AG10803 (cell line): ENCODE measurements at regions not wholly inside any gene's neighbourhood (a gene's known extent, or its start where the extent isn't known, plus 50 kb on each side); places are given as distances from the start of the nearest gene placed in this dataset.

ENCODE experiments used
- DNase-seq: peaks from one replicate; pipeline ENCODE4 v3.0.0; 2010; ENCODE audit warnings: low read depth
- H3K4me3 ChIP-seq: 2 replicates; pipeline ENCODE4 v1.5.1; 2011; ENCODE audit warnings: mild to moderate bottlenecking, low read length, control low read depth
- TF ChIP-seq, protein P1 (sequence below): conservative IDR thresholded peaks from 2 replicates; pipeline ENCODE4 v1.5.1; 2011; ENCODE audit warnings: mild to moderate bottlenecking, low read length, control low read depth, inconsistent platforms

DNA sequence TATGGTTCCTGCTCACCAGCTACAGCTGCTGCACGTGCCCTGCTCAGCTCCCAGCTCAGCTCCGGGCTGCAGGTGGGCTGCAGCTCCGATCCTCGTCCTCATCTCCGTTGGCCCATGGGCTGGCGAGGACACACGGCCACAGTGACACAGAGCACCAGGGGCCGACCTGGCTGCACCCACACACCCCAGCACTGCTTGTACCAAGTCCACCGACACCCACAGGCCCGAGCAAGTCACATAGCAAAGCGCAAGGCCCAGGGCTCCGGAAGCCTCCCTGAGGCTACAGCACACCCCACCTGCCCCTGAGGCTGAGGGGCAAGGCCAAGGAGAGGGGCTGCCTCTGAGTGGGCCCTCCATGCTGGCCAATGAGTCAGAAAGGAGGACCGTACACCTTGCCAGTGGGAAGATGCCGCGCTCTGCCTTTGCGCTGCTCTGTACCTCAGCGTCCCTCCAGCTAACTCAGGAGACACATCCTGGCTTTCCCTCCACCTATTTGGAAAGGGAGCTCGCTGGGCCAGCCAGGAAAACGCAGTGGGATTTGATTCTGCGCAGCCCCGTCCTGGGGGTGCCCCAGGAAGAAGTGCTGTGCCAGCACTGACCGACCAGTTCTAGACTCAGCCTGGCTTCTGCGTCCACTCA, 124.8 kb downstream of the SIK1 start:
- TF ChIP-seq, protein P1, sequence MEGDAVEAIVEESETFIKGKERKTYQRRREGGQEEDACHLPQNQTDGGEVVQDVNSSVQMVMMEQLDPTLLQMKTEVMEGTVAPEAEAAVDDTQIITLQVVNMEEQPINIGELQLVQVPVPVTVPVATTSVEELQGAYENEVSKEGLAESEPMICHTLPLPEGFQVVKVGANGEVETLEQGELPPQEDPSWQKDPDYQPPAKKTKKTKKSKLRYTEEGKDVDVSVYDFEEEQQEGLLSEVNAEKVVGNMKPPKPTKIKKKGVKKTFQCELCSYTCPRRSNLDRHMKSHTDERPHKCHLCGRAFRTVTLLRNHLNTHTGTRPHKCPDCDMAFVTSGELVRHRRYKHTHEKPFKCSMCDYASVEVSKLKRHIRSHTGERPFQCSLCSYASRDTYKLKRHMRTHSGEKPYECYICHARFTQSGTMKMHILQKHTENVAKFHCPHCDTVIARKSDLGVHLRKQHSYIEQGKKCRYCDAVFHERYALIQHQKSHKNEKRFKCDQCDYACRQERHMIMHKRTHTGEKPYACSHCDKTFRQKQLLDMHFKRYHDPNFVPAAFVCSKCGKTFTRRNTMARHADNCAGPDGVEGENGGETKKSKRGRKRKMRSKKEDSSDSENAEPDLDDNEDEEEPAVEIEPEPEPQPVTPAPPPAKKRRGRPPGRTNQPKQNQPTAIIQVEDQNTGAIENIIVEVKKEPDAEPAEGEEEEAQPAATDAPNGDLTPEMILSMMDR: no peak
- no peak for DNase-seq
- H3K4me3 ChIP-seq: no peak overlapping the region

DNA sequence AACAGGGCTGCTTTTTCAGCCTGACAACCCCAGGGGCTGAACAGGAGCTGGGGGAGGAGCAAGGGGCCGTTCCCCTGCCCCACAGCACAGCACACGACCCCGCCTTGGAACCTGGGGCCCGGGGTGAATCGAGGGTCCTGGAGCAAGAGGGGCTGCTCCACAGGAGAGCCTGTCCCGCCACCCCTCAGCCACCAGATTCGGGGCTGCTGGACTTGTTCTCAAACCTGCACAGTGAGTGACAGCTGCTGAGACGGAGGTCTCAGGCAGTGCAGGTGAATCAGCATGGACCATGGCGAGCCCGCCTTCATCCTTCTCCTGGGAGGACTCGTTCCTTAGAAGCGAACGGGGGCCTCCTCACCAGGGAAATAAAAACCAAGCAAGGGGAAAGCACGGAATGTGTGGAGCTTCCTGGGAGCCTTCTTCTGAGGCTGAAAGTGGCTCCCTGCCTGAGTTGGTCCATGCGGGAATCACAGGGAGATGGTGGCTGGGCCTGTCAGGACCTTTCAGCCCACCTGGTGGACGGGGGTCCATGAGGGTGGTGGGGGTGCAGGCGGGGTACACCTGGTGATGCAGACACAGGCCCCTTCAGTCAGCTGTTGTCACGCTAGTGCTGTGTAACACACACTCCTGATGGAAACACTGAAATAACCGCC, 125.4 kb downstream of the SIK1 start:
- no peak overlapping the region for H3K4me3 ChIP-seq
- TF ChIP-seq, protein P1: no peak
- no peak for DNase-seq

DNA sequence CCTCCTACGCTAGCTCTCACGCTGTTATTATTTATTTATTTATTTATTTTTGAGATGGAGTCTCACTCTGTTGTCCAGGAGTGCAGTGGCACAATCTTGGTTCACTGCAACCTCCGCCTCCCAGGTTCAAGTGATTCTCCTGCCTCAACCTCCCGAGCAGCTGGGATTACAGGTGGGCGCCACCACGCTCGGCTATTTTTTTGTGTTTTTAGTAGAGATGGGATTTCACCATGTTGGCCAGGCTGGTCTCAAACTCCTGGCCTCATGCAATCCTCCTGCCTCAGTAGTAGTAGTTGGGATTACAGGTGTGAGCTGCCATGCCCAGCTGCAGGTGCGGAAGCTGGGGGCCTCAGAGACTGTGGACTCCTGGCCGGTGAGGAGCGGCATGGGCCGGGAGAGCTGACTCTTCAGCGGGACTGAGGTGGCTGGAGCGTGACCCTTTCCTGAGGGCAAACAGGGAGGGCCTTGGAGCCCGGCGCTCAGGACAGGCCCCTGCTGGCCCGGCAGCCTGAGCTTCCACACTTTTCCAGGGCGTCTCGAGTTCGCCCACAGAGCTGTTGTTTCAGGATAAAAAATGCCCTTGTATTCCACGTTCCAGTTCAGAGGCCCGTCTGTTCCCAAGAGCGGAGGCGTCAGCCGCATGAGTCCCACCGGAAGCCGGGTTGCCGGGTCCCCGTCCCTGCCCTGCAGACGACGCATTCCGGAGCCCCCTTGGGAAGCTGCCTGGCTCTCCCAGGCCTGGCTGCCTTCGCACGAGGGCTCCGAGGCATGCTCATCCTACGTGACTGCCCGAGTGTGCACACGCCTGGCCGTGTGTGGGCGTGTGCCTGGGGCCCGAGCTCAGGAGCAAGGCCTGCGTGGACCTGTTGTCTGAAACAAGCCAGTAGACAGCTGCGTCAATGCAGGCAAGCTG, 126.2 kb downstream of the SIK1 start:
- DNase-seq: no peak
- TF ChIP-seq, protein P1: no peak
- no peak overlapping the region for H3K4me3 ChIP-seq

DNA sequence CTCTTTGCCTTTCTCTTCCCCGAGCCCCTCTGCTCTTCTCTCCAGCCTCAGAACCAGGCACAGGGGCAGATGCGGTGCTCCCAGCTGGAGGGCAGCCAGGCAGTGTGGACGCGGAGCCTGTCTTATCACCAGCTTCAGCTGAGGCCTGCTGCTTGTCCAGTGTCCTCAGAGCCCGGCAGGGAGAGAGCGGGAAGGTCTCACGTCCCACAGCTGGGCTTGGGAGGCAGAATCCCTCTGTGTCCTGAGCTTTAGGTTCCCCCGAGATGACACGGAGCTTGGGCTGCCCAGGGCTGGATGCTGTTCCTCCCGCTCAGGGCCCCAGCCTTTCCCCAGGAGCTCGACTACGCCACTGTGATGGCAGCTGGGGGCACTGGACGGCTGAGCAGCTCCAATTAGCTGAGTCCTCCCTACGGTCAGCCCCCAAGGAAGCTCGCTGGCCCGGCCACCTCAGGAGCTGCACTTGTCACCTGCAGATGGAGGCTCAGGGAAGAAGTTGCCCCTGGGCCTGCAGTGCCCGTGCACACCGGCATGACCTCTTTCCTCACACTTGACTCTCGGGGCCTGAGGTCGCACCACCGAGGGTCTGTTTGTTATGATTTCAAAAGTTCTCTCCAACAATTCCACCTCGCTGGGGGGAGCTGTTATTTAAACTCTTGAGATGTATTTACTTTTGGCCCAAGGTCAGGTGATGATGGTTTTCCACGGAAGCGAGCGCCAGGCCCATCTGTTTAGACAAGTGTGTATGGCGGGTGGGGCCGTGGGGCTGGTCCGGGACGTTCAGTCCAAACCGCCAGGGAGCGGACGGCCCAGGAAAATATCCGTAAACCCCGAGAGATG, 127.3 kb downstream of the SIK1 start:
- DNase-seq: no peak
- TF ChIP-seq, protein P1: no peak
- no peak overlapping the region for H3K4me3 ChIP-seq

DNA sequence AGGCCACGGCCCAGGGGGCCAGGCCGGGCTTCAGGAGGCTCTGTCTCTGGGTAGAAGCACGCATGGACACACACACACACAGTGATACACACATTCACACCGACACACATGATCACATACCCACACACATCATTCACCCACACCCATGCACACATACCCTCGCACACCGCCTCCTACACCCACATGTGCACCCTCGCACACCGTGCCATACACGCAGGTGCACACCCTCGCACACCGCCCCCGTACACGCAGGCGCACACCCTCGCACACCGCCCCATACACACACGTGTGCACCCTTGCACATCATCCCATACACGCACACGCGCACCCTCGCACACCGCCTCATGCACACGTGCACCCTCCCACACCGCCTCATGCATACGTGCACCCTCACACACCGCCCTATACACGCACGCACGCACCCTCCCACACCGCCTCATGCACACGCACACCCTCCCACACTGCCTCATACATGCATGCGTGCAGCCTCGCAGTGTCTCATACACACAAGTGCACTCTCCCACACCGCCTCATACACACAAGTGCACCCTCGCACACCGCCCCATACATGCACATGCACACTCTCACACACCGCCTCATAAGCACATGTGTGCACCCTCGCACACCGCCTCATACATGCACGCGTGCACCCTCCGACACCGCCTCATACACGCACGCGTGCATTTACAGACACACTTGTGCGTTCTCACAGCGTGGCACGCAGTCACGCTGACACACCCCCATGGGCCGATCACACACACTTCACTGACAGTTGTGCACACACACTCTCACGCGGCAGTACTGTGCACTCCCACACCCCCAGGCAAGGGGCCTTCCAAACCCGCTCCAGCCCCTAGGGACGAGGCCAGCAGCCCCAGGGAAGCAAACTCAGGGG, 128.1 kb downstream of the SIK1 start:
- DNase-seq: no peak
- no peak overlapping the region for H3K4me3 ChIP-seq
- TF ChIP-seq, protein P1: no peak

DNA sequence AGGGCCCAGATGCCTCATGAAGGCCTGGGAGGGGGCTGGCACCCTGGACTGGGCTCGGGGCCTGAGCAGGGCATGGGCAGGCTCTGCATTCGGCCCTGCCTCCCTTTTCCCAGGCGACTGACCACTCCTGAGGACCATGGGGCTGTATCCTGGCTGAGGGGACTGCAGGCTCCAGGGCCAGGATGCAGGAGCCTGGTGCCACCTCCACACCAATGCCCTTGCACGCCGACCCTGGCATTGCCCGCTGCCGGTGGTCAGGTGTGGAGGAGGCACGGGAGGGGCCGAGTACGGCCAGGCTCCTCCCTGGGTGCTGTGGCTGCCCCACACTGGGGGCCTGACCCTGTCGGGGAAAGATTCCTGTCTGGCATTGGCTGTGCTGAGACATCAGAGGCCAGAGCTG, 128.9 kb downstream of the SIK1 start:
- TF ChIP-seq, protein P1: no peak
- DNase-seq: no peak
- no peak overlapping the region for H3K4me3 ChIP-seq
